ENCODE measurements at regions not wholly inside any gene's neighbourhood (a gene's known extent, or its start where the extent isn't known, plus 50 kb on each side); places are given as distances from the start of the nearest gene placed in this dataset.
A peak's percentile ranks its signal among the peaks of the same experiment; 100 is the strongest.
"Not testable (repeated sequence)": the region's sequence is repeated elsewhere in the genome, so short reads cannot be mapped to it uniquely, and the experiment has no call there.

DNA sequence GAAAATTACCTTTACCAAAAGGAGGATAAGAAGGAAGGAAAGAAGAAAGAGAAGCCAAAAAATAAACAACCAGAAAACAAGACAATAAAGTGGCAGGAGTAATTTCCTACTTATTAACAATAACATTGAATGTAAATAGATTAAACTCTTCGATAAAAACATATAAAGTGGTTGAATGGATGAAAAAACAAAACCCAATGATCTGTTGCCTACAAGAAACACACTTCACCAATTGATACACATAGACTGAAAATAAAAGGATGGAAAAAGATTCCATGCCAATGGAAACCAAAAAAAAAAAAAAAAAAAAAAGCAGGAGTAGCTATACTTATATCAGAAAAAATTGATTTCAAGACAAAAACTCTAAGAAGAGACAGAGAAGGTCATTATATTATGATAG, 518.9 kb downstream of the BCKDHB start:
- DNase-seq (ENCODE audit: low read depth) = no peak

DNA sequence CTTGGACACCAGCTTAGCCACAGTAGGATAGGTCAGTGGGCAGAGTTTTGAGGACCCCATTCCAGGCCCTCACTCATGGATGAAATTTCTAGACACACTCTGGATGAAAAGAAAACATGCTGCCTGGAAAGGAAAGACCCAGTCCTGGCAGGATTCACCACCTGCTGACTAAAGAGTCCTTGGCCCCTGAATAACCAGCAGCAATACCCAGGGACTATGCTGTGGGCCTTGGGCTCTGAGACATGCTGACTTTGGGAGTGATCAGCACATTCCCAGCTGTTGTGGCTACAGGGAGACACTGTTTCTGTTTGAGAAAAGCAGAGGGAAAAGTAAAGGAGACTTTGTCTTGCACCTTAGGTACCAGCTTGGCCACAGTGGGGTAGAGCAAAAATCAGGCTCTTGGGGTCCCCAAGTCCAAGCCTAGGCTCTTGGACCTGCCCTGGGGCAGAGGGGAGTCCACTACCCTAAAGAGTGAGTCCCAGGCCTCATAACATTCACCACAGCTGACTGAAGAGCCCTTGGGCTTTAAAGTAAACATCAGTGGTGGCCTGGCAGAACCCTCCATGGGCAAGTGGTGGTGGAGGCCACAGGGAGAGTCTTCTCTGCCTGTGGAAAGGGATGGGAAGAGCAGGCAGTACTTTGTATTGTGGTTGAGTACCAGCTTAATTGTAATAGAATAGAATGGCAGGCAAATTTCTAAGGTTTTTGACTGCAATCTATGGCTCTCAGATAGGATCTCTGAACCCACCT, 516.8 kb downstream of the BCKDHB start:
- DNase-seq (ENCODE audit: low read depth) = no peak

DNA sequence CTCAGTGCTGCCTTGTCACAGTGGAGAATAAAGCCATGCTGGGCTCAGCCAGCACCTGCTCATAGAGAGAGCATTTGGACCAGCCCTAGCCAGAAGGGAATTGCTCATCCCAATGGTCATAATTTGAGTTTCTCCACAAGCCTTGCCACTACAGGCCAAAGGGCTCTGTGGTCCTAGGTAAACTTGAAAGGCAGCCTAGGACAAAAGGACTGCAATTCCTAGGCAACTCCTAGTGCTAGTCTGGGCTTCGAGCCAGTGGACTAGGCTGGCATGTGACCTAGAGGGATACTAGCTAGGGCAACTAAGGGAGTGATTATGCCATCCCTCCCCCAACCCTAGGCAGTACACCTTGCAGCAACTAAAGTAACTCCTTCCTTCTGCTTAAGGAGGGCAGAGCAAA, 516.2 kb downstream of the BCKDHB start:
- peak; percentile 4 for DNase-seq (ENCODE audit: low read depth)

DNA sequence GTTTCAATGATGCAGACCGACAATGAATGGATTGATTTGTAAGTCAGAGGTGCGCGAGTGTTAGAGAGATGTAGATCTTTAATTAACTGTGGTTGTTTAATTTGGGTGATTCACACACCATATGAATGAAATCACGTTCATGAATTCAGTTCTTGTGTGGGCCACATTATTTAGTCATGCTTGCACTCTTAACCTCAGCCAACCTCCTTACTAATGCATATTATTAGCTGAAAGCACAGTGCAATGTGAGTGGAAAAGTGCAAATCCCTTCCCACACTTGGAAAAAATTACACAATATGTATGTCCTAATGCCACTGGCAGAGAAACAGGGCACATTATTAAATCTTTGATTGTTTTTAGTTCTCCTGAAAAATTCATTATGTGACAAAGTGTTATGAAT, 512.5 kb downstream of the BCKDHB start:
- DNase-seq (ENCODE audit: low read depth) = peak; percentile 31

DNA sequence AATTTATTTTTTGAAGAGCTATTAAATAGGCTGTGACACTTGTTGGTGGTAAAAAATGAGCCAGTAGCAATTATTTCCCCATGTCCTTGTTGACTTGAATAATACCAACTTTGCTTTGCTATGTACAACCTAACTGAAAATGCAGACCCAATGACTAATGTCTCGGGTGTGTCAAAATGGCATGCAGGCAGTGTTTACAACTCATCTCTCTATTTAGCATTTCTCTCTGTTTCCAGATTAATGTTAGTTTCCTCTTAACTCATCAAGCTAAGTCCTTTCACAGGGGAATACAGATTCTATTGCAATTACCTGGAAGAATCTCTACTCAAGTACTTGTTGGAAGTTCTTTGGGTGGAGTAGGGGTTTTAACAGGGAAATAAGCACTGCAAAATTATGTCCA, 504.4 kb downstream of the BCKDHB start:
- DNase-seq (ENCODE audit: low read depth) = peak; percentile 62

DNA sequence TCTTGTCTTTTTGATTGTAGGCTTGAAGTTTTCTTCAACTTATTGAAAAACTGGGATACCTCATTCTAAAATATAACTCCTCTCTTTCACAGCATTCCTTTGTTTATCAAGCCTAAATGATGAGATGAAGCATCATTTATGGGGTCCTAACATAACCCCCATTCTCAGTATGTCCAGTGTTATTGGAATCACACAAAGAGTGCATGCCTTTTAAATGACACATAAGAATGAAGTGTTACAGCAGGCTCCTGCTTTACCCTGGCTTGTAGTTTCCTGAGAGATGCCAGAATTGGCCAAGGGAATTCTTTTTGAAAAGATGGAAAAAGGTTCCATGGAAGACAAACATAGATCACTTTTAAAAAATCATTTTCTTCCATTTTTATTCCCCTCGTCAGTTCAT, 502.4 kb downstream of the BCKDHB start:
- no peak for DNase-seq (ENCODE audit: low read depth)

DNA sequence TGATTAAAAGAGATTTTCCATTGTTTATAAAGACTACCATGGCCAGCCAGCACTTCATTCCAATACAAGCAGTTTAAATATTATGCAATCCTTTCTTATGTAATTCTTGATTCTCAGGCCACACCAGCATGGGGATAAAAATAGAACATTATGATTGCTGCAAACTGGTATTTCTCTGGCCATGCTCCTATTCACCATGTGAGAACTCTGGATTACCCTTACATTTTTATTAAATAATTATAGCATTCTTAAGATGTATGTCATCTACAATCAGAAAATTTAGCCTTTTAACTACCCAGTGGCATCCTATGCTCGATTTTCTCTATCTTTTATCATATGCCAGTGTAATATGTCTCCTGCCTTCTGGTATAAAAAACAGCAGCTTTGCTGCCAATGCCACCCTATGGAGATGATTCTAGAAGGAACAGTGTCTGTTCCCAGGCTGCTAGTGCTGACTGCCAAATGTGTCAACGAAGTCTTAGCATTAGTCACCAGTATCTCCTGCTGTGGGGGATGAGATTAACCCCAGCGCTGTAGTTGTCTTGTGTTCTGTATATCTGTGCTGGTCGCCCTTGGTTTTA, 501.4 kb downstream of the BCKDHB start:
- DNase-seq (ENCODE audit: low read depth) = peak; percentile 84

DNA sequence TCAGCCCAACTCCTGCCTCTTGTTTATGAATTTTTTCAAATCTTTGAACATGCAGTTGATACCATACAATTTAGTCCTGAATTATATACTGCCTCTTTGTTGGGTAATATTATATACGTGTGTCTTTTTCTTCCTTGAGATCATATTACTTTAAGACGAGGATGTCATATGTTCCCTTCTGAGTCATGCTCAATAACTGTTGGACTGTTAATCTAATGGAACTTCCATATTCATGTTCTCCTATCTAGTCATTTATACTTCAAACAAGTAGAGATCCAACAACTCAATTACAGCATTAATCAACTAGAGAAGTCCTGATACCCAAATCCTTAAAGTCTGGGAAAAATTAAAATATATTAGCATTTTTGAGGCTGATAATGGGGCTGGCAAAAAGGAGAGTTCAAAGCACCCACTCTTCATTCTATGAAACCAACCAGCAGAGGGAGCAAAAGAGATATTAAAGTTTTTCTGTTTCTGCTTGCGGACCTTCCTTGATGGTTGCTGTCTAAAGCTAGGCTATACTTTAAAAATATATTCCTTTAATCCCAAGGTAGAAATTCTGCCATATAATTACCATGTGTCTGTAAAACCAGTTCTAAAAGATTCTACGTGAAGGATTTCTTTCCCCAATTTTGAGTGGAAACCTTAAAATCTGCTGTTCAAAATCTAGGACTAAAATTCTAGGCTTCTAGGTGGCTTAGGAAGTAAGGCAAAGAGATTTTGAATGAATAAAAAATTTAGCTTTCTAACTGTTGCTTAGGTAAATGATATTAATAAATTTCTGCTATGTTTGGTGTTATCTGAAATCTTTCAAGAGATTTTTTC, 498.9 kb downstream of the BCKDHB start:
- DNase-seq (ENCODE audit: low read depth) = peak; percentile 8

DNA sequence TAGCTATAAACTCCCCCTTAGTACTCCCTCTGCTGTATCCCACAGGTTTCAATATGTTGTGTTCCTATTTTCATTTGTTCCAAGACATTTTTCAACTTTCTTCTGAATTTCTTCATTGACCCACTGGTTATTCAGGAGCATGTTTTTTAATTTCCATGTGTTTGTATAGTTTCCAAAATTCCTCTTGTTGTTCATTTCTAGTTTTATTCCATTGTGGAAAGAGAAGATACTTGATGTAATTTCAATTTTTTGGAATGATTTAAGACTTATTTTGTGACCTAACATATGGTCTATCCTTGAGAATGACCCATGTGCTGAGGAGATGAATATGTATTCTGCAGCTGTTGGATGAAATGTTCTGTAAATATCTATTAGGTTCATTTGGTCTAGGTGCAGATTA, 497.2 kb downstream of the BCKDHB start:
- DNase-seq (ENCODE audit: low read depth) = no peak

DNA sequence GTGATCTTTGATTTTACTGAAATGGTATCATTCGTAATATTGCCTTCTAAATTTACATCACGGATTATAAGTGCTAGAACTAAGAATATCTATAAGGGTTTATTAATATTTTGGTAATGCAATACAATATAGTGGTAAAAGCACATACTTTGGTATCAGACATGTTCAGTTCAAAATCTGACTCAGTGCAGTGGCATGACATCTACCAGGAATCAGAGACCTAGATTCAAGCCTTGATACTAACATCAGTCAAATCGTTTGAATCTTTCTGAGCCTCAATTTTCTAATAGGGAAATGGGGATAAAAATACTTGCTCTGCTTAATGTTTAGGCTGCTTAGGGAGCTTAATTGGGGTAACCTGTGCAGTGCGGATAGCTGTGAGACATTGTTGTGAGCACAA, 488.0 kb downstream of the BCKDHB start:
- DNase-seq (ENCODE audit: low read depth) = no peak

DNA sequence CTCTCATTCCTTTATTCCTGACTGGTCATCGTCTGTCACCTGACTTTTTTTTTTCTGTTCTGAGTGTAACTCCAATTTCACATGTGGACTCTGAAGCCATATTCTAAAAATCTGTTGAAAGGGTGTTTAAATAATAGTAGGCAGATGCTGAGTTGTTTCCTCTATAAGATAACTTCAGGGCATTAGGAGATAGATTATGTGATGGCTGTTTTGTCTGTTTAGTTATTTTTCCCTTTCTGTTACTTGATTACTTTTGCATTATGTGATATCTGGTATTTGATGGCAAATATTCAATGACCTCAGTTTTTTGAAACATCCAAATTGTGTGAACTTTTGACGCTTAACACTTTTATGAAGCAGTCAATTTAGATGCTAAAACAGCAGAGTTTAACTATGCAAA, 486.0 kb downstream of the BCKDHB start:
- DNase-seq (ENCODE audit: low read depth) = no peak

DNA sequence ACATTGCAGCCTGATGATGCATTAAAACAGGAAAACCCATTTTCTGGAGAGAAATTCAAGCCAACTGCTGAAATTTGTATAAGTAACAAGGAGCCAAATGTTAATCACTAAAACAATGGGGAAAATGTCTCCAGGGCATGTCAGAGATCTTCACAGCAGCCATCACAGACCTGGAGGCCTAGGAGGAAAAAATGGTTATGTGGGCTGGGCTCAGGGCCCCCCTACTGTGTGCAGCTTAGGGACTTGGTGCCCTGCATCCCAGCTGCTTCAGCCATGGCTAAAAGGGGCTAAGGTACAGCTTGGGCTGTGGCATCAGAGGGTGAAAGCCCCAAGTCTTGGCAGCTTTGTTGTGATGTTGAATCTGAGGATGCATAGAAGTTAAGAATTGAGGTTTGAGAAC, 479.8 kb downstream of the BCKDHB start:
- DNase-seq (ENCODE audit: low read depth) = no peak

DNA sequence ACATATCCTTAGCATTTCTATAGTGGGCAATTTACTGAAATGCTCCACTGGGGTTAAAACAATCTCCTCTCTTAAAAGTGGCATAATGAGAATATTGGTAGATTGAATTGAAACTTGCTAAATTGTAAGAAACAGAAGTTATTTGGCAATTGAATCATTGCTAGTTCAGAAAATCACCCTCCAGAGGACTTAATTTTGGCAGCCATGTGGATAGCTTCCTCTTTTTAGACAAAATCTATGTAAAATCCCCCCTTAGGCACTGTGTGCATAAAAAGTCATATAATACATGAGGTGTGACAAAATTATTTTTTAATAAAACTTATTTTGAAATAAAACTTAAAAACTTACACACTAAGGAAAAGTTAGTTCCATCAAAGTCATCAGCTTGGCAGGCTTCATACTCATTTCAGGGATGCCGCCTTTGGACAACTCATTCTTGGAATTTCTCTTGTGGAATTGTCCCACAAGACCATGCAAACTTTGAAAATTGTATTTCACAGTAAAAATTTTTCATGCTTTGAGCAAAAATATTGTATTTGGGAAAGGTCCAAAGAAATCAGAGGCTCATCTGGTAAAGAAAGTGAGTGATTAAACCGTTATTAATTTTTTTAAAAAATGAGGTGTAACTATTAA, 473.0 kb downstream of the BCKDHB start:
- DNase-seq (ENCODE audit: low read depth) = no peak

DNA sequence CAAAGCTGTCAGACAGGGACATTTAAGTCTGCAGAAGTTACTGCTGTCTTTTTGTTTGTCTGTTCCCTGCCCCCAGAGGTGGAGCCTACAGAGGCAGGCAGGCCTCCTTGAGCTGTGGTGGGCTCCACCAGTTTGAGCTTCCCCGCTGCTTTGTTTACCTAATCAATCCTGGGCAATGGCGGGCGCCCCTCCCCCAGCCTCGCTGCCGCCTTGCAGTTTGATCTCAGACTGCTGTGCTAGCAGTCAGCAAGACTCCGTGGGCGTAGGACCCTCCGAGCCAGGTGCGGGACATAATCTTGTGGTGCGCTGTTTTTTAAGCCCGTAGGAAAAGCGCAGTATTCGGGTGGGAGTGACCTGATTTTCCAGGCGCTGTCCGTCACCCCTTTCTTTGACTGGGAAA, 466.8 kb downstream of the BCKDHB start:
- DNase-seq (ENCODE audit: low read depth) = not testable (repeated sequence)

DNA sequence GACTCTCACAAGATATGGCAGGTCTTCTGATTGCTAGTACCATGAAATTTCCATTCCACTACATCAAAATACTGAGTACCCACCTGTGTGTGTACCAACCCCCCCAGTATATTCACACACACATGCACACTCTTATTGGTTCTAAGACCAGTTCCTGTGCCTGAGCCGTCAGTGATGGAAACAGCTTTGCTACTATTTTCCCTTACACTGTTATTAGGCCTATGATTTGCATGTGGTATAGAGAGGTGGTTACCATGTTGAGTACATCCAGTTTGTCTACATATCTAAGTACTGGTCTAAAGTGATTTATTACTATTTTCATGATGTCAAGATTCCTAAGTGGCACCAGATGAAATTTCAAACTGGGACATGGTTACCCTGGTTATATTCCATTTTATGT, 459.9 kb downstream of the BCKDHB start:
- no peak for DNase-seq (ENCODE audit: low read depth)

DNA sequence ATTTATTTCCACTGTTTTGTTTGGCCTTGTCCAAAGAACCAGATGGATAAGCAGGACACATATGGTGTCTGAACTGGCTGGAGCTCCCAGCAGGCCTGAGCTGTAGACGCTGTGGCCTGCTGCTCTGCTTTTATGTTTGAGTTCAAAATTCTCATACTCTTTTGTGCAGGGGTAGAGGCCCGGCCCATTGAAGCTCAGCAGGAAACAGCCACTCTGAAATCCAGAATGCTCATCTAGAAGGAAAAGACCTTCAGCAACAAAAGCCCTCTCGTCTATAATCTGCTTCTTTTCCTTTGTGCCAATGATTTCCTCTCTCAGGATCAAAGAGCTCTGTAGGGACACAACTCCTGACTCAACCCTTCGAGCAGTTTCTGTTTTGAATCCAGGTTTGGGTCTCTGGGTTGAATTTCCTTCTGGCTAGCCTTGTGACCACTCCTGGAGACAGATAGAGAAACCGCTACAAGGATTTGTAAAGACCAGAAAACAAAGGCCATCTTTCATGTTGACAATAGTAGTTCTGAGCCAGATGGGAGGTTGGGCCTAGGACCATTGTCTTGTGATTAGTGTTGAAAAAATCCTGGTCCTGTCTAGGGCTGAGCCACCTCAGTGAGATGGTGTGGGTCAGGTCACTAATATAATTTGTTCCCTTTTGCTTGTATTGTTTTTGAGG, 446.7 kb downstream of the BCKDHB start:
- no peak for DNase-seq (ENCODE audit: low read depth)

DNA sequence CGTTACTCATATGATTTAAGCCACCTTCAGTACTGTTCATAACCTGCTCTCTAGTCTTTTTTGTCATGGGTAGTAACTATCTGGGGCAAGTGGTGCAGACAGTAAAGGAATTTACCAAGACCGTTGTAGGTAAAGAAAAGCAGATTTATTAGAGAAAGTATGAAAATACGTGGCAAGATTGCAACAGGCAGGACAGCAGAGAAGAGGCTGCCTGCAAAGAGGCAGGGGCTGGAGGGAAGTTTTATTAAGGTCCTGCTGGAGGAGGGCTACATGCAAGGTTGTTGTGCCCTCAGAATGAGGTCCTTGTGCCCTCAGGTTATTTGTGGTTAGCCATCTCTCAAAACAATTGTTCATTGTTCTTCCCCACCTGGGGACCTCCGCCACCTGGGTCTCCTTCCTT, 444.3 kb downstream of the BCKDHB start:
- DNase-seq (ENCODE audit: low read depth) = no peak

DNA sequence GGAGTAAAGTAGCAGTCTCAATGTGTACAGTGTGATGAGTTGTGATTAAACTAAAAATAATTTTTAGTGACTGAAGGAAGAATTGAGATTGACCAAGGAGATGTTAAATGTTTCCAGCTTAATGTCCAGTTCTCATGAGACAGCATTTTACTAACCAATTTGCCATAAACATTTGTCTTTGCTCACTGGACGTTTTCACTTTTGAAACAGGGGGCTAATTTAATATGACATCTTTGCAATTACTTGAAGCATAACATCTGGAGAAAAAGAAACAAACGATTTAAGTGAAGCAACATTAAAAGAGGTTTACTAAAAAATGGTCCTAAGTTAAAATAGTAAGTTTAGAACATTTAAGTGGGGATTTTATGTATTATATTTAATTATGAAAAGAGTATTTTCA, 443.8 kb downstream of the BCKDHB start:
- DNase-seq (ENCODE audit: low read depth) = peak; percentile 60

DNA sequence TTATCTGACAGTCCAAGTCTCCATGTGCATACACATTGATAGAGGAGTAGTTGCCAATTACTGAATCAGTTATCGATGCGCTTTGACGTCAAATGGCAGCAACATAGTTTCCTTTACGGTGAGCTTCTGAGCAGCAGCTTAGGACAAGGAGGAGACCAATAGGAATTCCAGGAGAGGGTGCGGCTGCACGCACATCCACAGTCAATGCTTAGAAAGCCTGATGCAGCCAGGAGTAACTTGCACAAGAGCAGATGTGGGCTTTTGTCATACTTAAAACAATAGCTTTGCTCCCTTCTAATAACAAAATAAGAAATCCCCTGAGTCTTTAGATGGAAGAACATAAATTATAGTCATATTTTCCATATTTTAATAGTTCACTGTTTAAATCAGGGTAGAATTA, 442.1 kb downstream of the BCKDHB start:
- peak; percentile 96 for DNase-seq (ENCODE audit: low read depth)

DNA sequence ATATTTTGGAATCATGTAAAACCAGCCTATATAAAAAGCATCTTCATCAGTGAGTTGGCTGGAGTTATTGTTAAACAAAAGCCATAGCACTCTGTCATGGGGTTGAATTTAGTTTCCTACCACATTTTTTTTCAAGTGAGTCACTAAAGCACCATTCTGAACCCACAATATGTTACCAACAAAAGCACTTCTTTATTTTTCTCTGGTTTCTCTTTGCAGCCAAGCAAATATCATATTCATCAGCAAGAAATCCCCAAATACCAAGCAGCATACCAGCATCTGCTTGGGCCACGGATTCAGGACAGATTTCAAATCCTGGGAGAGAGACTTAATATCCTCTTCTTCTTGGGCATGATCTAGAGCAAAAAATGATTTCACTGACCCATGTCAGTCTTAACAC, 441.4 kb downstream of the BCKDHB start:
- DNase-seq (ENCODE audit: low read depth) = peak; percentile 93

DNA sequence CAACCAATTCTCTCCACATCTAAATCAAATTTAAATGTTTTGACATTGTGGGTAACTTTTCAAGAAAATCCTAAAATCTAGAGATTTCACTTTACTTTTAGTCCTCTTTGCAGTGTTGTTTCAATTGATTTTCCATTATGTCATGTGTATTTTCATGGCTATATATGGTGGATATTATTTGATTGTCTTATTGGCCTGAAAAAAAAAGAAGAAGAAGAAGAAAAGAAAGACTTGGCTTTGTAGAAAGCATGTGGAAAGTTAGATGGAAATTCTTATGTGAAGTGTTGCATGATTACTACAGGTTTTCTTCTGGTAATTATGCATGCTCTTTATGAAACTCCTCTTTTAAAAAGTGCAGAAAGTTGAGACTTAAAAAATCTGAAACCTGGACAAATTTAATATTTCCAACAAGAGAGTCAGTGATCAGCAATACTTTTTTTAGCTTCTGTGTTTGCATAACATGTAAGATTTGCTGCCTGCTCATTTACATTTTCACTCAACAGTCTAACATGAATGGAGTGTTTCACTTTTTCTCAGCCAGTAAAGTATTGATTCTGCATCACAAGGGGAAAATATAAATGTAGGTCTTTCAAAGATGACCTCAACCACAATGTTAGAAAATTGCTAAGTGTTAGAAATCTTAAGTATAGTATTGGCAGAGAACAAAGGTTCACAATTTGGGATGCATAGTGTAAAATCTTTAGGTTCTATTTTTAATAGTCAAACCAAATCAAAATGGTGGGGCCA, 438.7 kb downstream of the BCKDHB start:
- DNase-seq (ENCODE audit: low read depth) = no peak

Measured in fibroblast of gingiva (primary cell).